HEK293 (cell line): ENCODE measurements at regions not wholly inside any gene's neighbourhood (a gene's known extent, or its start where the extent isn't known, plus 50 kb on each side); places are given as distances from the start of the nearest gene placed in this dataset.

ENCODE experiments used
- CTCF ChIA-PET: fragments of 350-600 bp; formaldehyde crosslinking; extraction: SDS; loops from one replicate; lab custom pipeline; 2021; ENCODE audit warnings: antibody characterized with exemption; lab: Yijun Ruan, JAX
- POLR2A ChIA-PET: fragments of 300-600 bp; formaldehyde crosslinking; extraction: SDS; loops from one replicate; lab custom pipeline; 2020; ENCODE audit warnings: antibody characterized with exemption, inconsistent platforms; lab: Yijun Ruan, JAX
- H3K27ac ChIP-seq: fragments of 200-500 bp; sonication (Bioruptor generic); 2 replicates; pipeline ENCODE4 v1.5.1; 2014; ENCODE audit warnings: low read depth, low read length, control low read depth, inconsistent platforms; ENCODE audit errors: extremely low read depth
- H3K36me3 ChIP-seq, 2 experiments: fragments of 200-500 bp in 1 of 2; sonication (Bioruptor generic) in 1 of 2; 1 replicate in 1 of 2; 2 replicates in 1 of 2; pipeline ENCODE4 v1.5.1; 2014 to 2017; ENCODE audit warnings: inconsistent platforms in 2 of 2, low read length in 2 of 2; ENCODE audit not compliant: control insufficient read depth in 2 of 2, insufficient read depth in 1 of 2
- H3K4me1 ChIP-seq: fragments of 200-500 bp; sonication (Bioruptor generic); 2 replicates; pipeline ENCODE4 v1.5.1; 2014; ENCODE audit warnings: mild to moderate bottlenecking, low read length, inconsistent platforms; ENCODE audit not compliant: control insufficient read depth, insufficient read depth
- H3K4me3 ChIP-seq: 2 replicates; pipeline ENCODE4 v1.5.1; 2011; ENCODE audit warnings: low read depth, mild to moderate bottlenecking, control low read depth, low read length, moderate library complexity
- H3K9me3 ChIP-seq: fragments of 200-500 bp; sonication (Bioruptor generic); 2 replicates; pipeline ENCODE4 v1.5.1; 2014; ENCODE audit warnings: low read depth, low read length, inconsistent platforms; ENCODE audit not compliant: control insufficient read depth, insufficient read depth
- CTCF ChIP-seq: fragments of 450-650 bp; formaldehyde crosslinking; IDR thresholded peaks from 2 replicates; pipeline ENCODE4 v1.5.1; 2016; ENCODE audit warnings: missing biosample characterization, missing genetic modification characterization
- GLIS2 ChIP-seq: fragments of 450-650 bp; formaldehyde crosslinking; IDR thresholded peaks from 2 replicates; pipeline ENCODE4 v1.5.1; 2016; ENCODE audit warnings: missing biosample characterization, missing genetic modification characterization
- KLF9 ChIP-seq: fragments of 450-650 bp; formaldehyde crosslinking; IDR thresholded peaks from 2 replicates; pipeline ENCODE4 v1.5.1; 2016; ENCODE audit warnings: missing biosample characterization, missing genetic modification characterization, low read depth
- MEIS1 ChIP-seq: sonication (generic); formaldehyde crosslinking; IDR thresholded peaks from 2 replicates; pipeline ENCODE4 v1.8.1; 2022; ENCODE audit warnings: missing genetic modification reagents, mild to moderate bottlenecking, borderline replicate concordance
- PRDM1 ChIP-seq: fragments of 450-650 bp; formaldehyde crosslinking; IDR thresholded peaks from 2 replicates; pipeline ENCODE4; 2016; ENCODE audit warnings: missing biosample characterization, missing genetic modification characterization
- PRDM6 ChIP-seq: fragments of 450-650 bp; formaldehyde crosslinking; IDR thresholded peaks from 2 replicates; pipeline ENCODE4 v1.5.1; 2017; ENCODE audit warnings: missing biosample characterization, missing genetic modification characterization
- SCRT1 ChIP-seq: fragments of 450-650 bp; formaldehyde crosslinking; IDR thresholded peaks from 2 replicates; pipeline ENCODE4 v1.5.1; 2016; ENCODE audit warnings: missing biosample characterization, missing genetic modification characterization, borderline replicate concordance
- TRIM28 ChIP-seq: IDR thresholded peaks from 2 replicates; pipeline ENCODE4 v1.6.1; 2011; ENCODE audit warnings: low read length, control low read depth, borderline replicate concordance
- YY1 ChIP-seq: fragments of 450-650 bp; formaldehyde crosslinking; IDR thresholded peaks from 2 replicates; pipeline ENCODE4 v1.5.1; 2018; ENCODE audit warnings: missing biosample characterization, missing genetic modification characterization
- ZBTB10 ChIP-seq: fragments of 450-650 bp; formaldehyde crosslinking; IDR thresholded peaks from 2 replicates; pipeline ENCODE4 v1.5.1; 2016; ENCODE audit warnings: missing biosample characterization, missing genetic modification characterization
- ZBTB8A ChIP-seq: fragments of 450-650 bp; formaldehyde crosslinking; IDR thresholded peaks from 2 replicates; pipeline ENCODE4 v1.5.1; 2016; ENCODE audit warnings: missing biosample characterization, missing genetic modification characterization
- ZNF112 ChIP-seq: fragments of 450-650 bp; formaldehyde crosslinking; IDR thresholded peaks from 2 replicates; pipeline ENCODE4 v1.5.0; 2017; ENCODE audit warnings: missing biosample characterization, missing genetic modification characterization
- ZNF148 ChIP-seq: fragments of 450-650 bp; formaldehyde crosslinking; IDR thresholded peaks from 2 replicates; pipeline ENCODE4 v1.5.0; 2017; ENCODE audit warnings: missing biosample characterization, missing genetic modification characterization, borderline replicate concordance
- ZNF2 ChIP-seq: fragments of 450-650 bp; formaldehyde crosslinking; IDR thresholded peaks from 2 replicates; pipeline ENCODE4 v1.5.1; 2016; ENCODE audit warnings: missing biosample characterization, missing genetic modification characterization
- ZNF223 ChIP-seq: fragments of 450-650 bp; formaldehyde crosslinking; IDR thresholded peaks from 2 replicates; pipeline ENCODE4 v1.5.1; 2016; ENCODE audit warnings: missing biosample characterization, missing genetic modification characterization
- ZNF248 ChIP-seq: fragments of 450-650 bp; formaldehyde crosslinking; IDR thresholded peaks from 2 replicates; pipeline ENCODE4 v1.5.1; 2017; ENCODE audit warnings: missing biosample characterization, missing genetic modification characterization
- ZNF341 ChIP-seq: fragments of 450-650 bp; formaldehyde crosslinking; IDR thresholded peaks from 2 replicates; pipeline ENCODE4; 2016; ENCODE audit warnings: low read depth, missing biosample characterization, missing genetic modification characterization
- ZNF354C ChIP-seq: fragments of 450-650 bp; formaldehyde crosslinking; IDR thresholded peaks from 2 replicates; pipeline ENCODE4 v1.5.1; 2016; ENCODE audit warnings: missing biosample characterization, missing genetic modification characterization, low read depth, borderline replicate concordance
- ZNF423 ChIP-seq: fragments of 450-650 bp; formaldehyde crosslinking; IDR thresholded peaks from 2 replicates; pipeline ENCODE4 v1.5.1; 2016; ENCODE audit warnings: missing biosample characterization, missing genetic modification characterization
- ZNF560 ChIP-seq: fragments of 450-650 bp; formaldehyde crosslinking; IDR thresholded peaks from 2 replicates; pipeline ENCODE4 v1.5.1; 2017; ENCODE audit warnings: missing biosample characterization, missing genetic modification characterization, borderline replicate concordance
- ZNF610 ChIP-seq: fragments of 450-650 bp; formaldehyde crosslinking; IDR thresholded peaks from 2 replicates; pipeline ENCODE4 v1.5.1; 2016; ENCODE audit warnings: missing biosample characterization, missing genetic modification characterization, borderline replicate concordance
- ZNF629 ChIP-seq: fragments of 450-650 bp; formaldehyde crosslinking; IDR thresholded peaks from 2 replicates; pipeline ENCODE4 v1.5.1; 2017; ENCODE audit warnings: missing biosample characterization, missing genetic modification characterization
- ZNF843 ChIP-seq: fragments of 450-650 bp; formaldehyde crosslinking; IDR thresholded peaks from 2 replicates; pipeline ENCODE4 v1.5.1; 2016; ENCODE audit warnings: missing biosample characterization, missing genetic modification characterization
- TF ChIP-seq, protein P1 (sequence below): fragments of 450-650 bp; formaldehyde crosslinking; IDR thresholded peaks from 2 replicates; pipeline ENCODE4 v1.5.1; 2016; ENCODE audit warnings: missing biosample characterization, missing genetic modification characterization
- TF ChIP-seq, protein P2 (sequence below): fragments of 450-650 bp; formaldehyde crosslinking; IDR thresholded peaks from 2 replicates; pipeline ENCODE4 v1.5.1; 2016; ENCODE audit warnings: missing biosample characterization, missing genetic modification characterization

GRCh38 chr12:89947437-89948270 is 239.0 kb upstream of the ATP2B1 start (continued):
- TF ChIP-seq PRDM6: peak; percentile 92
- 0 out of 2 replicates have a peak, but pooled peaks have one; percentile 36 for TF ChIP-seq ZNF2
- peak; percentile 82 for TF ChIP-seq ZNF843 (tag by site-specific recombination)
- TF ChIP-seq SCRT1 (tag by site-specific recombination): peak; percentile 42; the same call in 1 of the 2 replicates
- TF ChIP-seq ZNF341 (tag by site-specific recombination): peak; percentile 61; the same call in 1 of the 2 replicates
- no peak for TF ChIP-seq TRIM28
- TF ChIP-seq ZBTB8A (tag by site-specific recombination): 0 out of 2 replicates have a peak, but pooled peaks have one; percentile 15

DNA sequence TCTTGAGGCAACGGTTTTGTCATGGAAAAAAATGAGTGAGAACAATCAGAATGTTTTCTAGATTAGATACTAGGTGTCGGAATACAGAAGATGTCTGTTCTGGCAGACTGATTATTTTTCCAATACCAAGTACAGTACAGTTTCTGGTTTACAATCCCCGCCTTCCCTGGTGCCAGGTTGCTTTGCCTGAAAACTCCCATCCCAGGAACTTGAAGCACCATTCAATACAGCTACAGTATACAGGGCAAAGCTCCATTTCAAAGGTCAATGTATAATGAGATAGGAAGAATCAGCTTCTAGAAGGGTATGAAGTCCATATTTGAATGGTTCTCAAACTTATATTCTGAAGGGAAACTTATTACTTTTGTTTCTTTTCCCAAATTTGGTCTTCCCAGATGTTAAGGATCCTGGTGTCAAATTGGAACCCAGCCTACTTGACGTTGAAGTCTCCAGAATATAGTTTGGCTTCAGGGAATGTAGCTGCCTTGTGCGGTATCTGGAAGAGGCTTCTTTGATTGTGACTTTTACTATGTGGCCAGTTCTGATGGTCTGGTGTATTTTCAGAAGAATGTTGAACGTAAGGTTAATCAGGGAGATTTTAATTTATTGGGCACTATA is 238.0 kb upstream of the ATP2B1 start:
- H3K9me3 ChIP-seq: no peaks in the 10 kb centered on the region
- H3K36me3 ChIP-seq: no peaks in the 10 kb centered on the region
- no peak for TF ChIP-seq MEIS1
- TF ChIP-seq ZNF354C (tag by site-specific recombination): no peak
- no peak for TF ChIP-seq ZNF423 (tag by site-specific recombination)
- TF ChIP-seq CTCF (tag by site-specific recombination): no peak
- no peak for TF ChIP-seq YY1 (tag by site-specific recombination)
- no peak for TF ChIP-seq ZBTB10 (tag by site-specific recombination)
- no peak for TF ChIP-seq ZNF112 (tag by site-specific recombination)
- no peak for TF ChIP-seq ZNF610
- TF ChIP-seq, protein P1, sequence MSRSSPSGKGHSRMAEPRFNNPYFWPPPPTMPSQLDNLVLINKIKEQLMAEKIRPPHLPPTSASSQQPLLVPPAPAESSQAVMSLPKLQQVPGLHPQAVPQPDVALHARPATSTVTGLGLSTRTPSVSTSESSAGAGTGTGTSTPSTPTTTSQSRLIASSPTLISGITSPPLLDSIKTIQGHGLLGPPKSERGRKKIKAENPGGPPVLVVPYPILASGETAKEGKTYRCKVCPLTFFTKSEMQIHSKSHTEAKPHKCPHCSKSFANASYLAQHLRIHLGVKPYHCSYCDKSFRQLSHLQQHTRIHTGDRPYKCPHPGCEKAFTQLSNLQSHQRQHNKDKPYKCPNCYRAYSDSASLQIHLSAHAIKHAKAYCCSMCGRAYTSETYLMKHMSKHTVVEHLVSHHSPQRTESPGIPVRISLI (tag by site-specific recombination): no peak
- TF ChIP-seq ZNF223: no peak
- TF ChIP-seq ZNF629 (tag by site-specific recombination): no peak
- TF ChIP-seq, protein P2, sequence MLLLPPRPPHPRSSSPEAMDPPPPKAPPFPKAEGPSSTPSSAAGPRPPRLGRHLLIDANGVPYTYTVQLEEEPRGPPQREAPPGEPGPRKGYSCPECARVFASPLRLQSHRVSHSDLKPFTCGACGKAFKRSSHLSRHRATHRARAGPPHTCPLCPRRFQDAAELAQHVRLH (tag by site-specific recombination): no peak
- no peak for TF ChIP-seq ZNF248
- TF ChIP-seq PRDM1: no peak
- no peak for TF ChIP-seq ZNF560 (tag by site-specific recombination)
- TF ChIP-seq GLIS2 (tag by site-specific recombination): no peak
- no peak for TF ChIP-seq KLF9 (tag by site-specific recombination)
- no peak for TF ChIP-seq ZNF148
- no peak for TF ChIP-seq TRIM28
- POLR2A ChIA-PET: no interaction called here
- CTCF ChIA-PET: interaction anchor here (0.6 to 0.8 kb wide), 2 partner anchors 34 to 1834 kb away, joined by 4 read pairs; no protein-coding TSS in a partner anchor
- peaks cover 39% of the 10 kb centered on the region for H3K4me1 ChIP-seq
- H3K4me3 ChIP-seq: no peak overlapping the region
- H3K27ac ChIP-seq: no peak overlapping the region
